PFSK-1 (cell line): ENCODE measurements at regions not wholly inside any gene's neighbourhood (a gene's known extent, or its start where the extent isn't known, plus 50 kb on each side); places are given as distances from the start of the nearest gene placed in this dataset.

Experiments used
- POLR2AphosphoS5 ChIP-seq: IDR thresholded peaks from 2 replicates; pipeline ENCODE4 v1.6.1; 2012; ENCODE audit warnings: low read depth, mild to moderate bottlenecking, control low read depth, low read length, moderate library complexity
- SIN3A ChIP-seq: IDR thresholded peaks from 2 replicates; pipeline ENCODE4 v1.6.1; 2012; ENCODE audit warnings: mild to moderate bottlenecking, low read length, moderate library complexity, borderline replicate concordance; ENCODE audit not compliant: insufficient read depth
- TAF1 ChIP-seq: IDR thresholded peaks from 2 replicates; pipeline ENCODE4 v1.6.1; 2012; ENCODE audit warnings: low read length, control low read depth, borderline replicate concordance; ENCODE audit not compliant: insufficient read depth

GRCh38 chr7:17444151-17444550 lies 145.7 kb downstream of the AHR start:
- no peak for TF ChIP-seq POLR2AphosphoS5
- no peak for TF ChIP-seq TAF1
- TF ChIP-seq SIN3A, result no peak
